Stomach (tissue), 4 donors: ENCODE measurements at regions not wholly inside any gene's neighbourhood (a gene's known extent, or its start where the extent isn't known, plus 50 kb on each side); places are given as distances from the start of the nearest gene placed in this dataset.

ENCODE experiments used
- EP300 ChIP-seq: sonication (generic); formaldehyde crosslinking; IDR thresholded peaks from one replicate; pipeline ENCODE4 v1.6.1; 2017; ENCODE audit warnings: antibody characterized with exemption
- TF ChIP-seq, protein P1 (sequence below), 7 experiments: fragments of 450-650 bp in 4 of 7; fragments of 200-600 bp in 3 of 7; sonication (generic) in 3 of 7; IDR thresholded peaks; one replicate each; pipeline ENCODE4 v1.5.1; 2016 to 2019; ENCODE audit warnings: antibody characterized with exemption in 7 of 7, control low read depth in 2 of 7, mild to moderate bottlenecking in 1 of 7

- TF ChIP-seq, protein P1, sequence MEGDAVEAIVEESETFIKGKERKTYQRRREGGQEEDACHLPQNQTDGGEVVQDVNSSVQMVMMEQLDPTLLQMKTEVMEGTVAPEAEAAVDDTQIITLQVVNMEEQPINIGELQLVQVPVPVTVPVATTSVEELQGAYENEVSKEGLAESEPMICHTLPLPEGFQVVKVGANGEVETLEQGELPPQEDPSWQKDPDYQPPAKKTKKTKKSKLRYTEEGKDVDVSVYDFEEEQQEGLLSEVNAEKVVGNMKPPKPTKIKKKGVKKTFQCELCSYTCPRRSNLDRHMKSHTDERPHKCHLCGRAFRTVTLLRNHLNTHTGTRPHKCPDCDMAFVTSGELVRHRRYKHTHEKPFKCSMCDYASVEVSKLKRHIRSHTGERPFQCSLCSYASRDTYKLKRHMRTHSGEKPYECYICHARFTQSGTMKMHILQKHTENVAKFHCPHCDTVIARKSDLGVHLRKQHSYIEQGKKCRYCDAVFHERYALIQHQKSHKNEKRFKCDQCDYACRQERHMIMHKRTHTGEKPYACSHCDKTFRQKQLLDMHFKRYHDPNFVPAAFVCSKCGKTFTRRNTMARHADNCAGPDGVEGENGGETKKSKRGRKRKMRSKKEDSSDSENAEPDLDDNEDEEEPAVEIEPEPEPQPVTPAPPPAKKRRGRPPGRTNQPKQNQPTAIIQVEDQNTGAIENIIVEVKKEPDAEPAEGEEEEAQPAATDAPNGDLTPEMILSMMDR (IDR thresholded peaks at IDR 0.05): no peak
- TF ChIP-seq EP300: no peak
These were observed 122.0 kb downstream of the UCHL5 start for GRCh38 chr1:192937128-192937527.
